RWPE2 (cell line): ENCODE measurements at regions not wholly inside any gene's neighbourhood (a gene's known extent, or its start where the extent isn't known, plus 50 kb on each side); places are given as distances from the start of the nearest gene placed in this dataset.
A peak's percentile ranks its signal among the peaks of the same experiment; 100 is the strongest.

Experiments
- ATAC-seq: fragments of 200-7000 bp; cut with Tn5 transposase; 3 replicates; pipeline ENCODE4 v1.9.1; 2021; ENCODE audit warnings: low read depth
- DNase-seq: peaks from one replicate; pipeline ENCODE4 v3.0.0-alpha.2; 2020; ENCODE audit warnings: low spot score
- H3K27ac ChIP-seq: fragments of 450-650 bp; 2 replicates; pipeline ENCODE4 v1.5.1; 2017; ENCODE audit warnings: mild to moderate bottlenecking; ENCODE audit not compliant: poor library complexity, severe bottlenecking
- H3K27me3 ChIP-seq: fragments of 250-450 bp; sonication (Bioruptor Pico); 2 replicates; pipeline ENCODE4 v1.5.1; 2021; ENCODE audit warnings: mild to moderate bottlenecking, moderate library complexity; ENCODE audit not compliant: insufficient read depth, poor library complexity, severe bottlenecking
- H3K36me3 ChIP-seq: fragments of 250-450 bp; sonication (Bioruptor Pico); 2 replicates; pipeline ENCODE4 v1.5.1; 2020; ENCODE audit warnings: low read depth, mild to moderate bottlenecking, moderate library complexity
- H3K4me1 ChIP-seq: fragments of 250-450 bp; sonication (Bioruptor Pico); 2 replicates; pipeline ENCODE4 v1.5.1; 2021; ENCODE audit warnings: mild to moderate bottlenecking, moderate library complexity; ENCODE audit not compliant: insufficient read depth, poor library complexity, severe bottlenecking
- H3K4me3 ChIP-seq: fragments of 250-450 bp; sonication (Bioruptor Pico); 2 replicates; pipeline ENCODE4 v1.5.1; 2021; ENCODE audit warnings: mild to moderate bottlenecking, moderate library complexity; ENCODE audit not compliant: severe bottlenecking
- H3K9me3 ChIP-seq: fragments of 250-450 bp; sonication (Bioruptor Pico); 2 replicates; pipeline ENCODE4 v1.5.1; 2021; ENCODE audit warnings: mild to moderate bottlenecking, moderate library complexity; ENCODE audit not compliant: severe bottlenecking
- CTCF ChIP-seq: fragments of 450-650 bp; IDR thresholded peaks from one replicate; pipeline ENCODE4 v1.5.1; 2017; ENCODE audit warnings: mild to moderate bottlenecking, moderate library complexity; ENCODE audit not compliant: poor library complexity, severe bottlenecking

DNA sequence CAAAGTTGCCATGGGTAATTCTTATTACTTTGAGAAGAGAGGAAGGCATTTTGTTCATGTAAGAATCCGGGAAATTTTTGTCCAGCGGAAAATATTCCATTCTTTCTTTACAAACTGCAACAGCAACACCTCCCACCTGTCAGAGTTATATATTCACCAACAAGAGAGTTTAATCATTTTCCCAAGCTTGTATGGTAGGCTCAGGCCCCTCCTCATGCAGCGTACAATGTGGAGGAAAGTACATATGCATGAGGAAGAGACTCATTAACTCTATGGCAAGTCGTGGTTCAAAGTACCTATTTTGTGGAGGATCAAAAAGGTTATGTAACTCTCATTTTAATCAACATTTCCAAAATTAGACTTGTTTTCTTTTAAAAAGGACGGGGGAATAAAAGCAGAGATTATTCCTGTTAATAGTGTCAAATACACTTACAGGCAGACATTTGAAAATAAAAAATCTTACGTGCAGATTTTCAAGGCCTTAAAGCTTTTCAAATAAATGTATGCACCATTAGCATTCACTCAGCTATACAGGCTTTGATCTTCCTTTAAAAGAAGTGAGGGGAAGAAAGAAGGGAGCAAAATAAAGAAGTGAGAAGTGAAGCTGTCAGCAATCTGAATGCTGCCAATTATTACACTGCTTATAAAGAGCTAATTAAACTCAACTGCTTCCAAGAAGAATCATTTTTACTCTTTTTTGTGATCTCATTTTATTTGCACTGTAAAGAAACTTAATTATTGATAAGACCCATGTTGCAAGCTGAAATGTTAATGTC lies 204.8 kb downstream of the FAT4 start:
- no peak overlapping the region for H3K4me3 ChIP-seq
- no peaks in the 10 kb centered on the region for H3K27me3 ChIP-seq
- H3K36me3 ChIP-seq: no peaks in the 10 kb centered on the region
- H3K4me1 ChIP-seq: no peaks in the 10 kb centered on the region
- TF ChIP-seq CTCF: no peak
- H3K9me3 ChIP-seq: no peaks in the 10 kb centered on the region
- H3K27ac ChIP-seq: no peak overlapping the region
- ATAC-seq (no peak), DNase-seq (no peak)

- DNase-seq: no peak
- H3K27ac ChIP-seq: no peak overlapping the region
Measured at GRCh38 chr4:125520258-125520990, 205.7 kb downstream of the FAT4 start.

GRCh38 chr4:125522588-125522987 lies 207.8 kb downstream of the FAT4 start:
- H3K36me3 ChIP-seq: no peaks in the 10 kb centered on the region
- no peaks in the 10 kb centered on the region for H3K27me3 ChIP-seq
- H3K9me3 ChIP-seq: no peaks in the 10 kb centered on the region
- H3K4me1 ChIP-seq: no peaks in the 10 kb centered on the region
- ATAC-seq: no peak
- TF ChIP-seq CTCF: no peak
- no peak for DNase-seq
- H3K4me3 ChIP-seq: no peak overlapping the region
- no peak overlapping the region for H3K27ac ChIP-seq

More at GRCh38 chr4:125520258-125520990, 205.7 kb downstream of the FAT4 start:
- no peaks in the 10 kb centered on the region for H3K36me3 ChIP-seq
- no peak for TF ChIP-seq CTCF
- H3K27me3 ChIP-seq: no peaks in the 10 kb centered on the region
- no peaks in the 10 kb centered on the region for H3K9me3 ChIP-seq
- no peak for ATAC-seq
- no peaks in the 10 kb centered on the region for H3K4me1 ChIP-seq
- no peak overlapping the region for H3K4me3 ChIP-seq

- DNase-seq (no peak), ATAC-seq (no peak)
- H3K36me3 ChIP-seq: no peaks in the 10 kb centered on the region
- no peak for TF ChIP-seq CTCF
- H3K4me1 ChIP-seq: no peaks in the 10 kb centered on the region
- H3K4me3 ChIP-seq: no peak overlapping the region
- H3K27me3 ChIP-seq: no peaks in the 10 kb centered on the region
- H3K9me3 ChIP-seq: no peaks in the 10 kb centered on the region
- H3K27ac ChIP-seq: no peak overlapping the region
Measured at GRCh38 chr4:125522992-125523391, 208.2 kb downstream of the FAT4 start.

DNA sequence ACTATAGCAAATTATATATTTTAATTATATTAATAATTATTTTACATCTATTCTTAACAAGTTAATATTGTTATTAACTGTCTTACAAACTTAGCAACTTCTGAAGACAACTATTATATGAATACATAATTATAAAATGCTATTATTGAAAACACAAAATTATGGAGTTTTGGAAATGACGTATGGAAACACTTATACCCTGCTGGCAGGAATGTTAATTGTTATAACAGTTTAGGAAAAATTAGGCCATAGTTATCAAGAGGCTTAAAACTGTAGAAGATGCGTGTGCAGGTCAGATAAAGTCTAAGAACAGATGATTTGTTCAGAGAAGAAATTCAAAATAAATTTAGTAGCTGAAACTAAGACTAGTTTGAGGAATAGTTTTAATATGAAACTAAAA lies 211.7 kb downstream of the FAT4 start:
- no peaks in the 10 kb centered on the region for H3K36me3 ChIP-seq
- DNase-seq: no peak
- no peaks in the 10 kb centered on the region for H3K4me1 ChIP-seq
- peak; percentile 18 for TF ChIP-seq CTCF
- no peak overlapping the region for H3K4me3 ChIP-seq
- no peaks in the 10 kb centered on the region for H3K27me3 ChIP-seq
- no peaks in the 10 kb centered on the region for H3K9me3 ChIP-seq
- ATAC-seq: no peak
- no peak overlapping the region for H3K27ac ChIP-seq
